NCI-H748 (cell line): ENCODE measurements at regions not wholly inside any gene's neighbourhood (a gene's known extent, or its start where the extent isn't known, plus 50 kb on each side); places are given as distances from the start of the nearest gene placed in this dataset.
"Not testable (repeated sequence)": the region's sequence is repeated elsewhere in the genome, so short reads cannot be mapped to it uniquely, and the experiment has no call there.

Source experiments
- DNase-seq: peaks from one replicate; lab custom pipeline; 2025; ENCODE audit not compliant: unreplicated experiment; lab: John Stamatoyannopoulos, UW

- no peak for DNase-seq
Measured at GRCh38 chr21:35394634-35395369, 345.7 kb upstream of the RUNX1 start.

DNA sequence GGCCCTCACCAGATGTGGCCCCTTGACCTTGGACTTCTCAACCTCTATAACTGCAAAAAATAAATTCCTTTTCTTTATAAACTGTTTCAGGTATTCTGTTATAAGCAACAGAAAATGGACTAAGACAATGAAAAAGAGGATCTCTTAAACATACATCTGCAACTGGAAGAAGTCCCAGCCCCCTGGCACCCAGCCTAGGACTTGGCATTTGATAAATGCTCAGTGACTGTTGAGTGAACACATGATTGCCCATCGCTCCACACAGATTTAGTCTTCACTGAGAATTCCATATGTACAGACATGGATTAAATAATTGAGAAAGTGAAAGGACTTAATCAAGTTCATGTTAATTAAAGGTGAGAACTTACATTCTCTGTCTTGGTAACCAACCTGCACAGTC is 344.9 kb upstream of the RUNX1 start:
- DNase-seq, result no peak

DNA sequence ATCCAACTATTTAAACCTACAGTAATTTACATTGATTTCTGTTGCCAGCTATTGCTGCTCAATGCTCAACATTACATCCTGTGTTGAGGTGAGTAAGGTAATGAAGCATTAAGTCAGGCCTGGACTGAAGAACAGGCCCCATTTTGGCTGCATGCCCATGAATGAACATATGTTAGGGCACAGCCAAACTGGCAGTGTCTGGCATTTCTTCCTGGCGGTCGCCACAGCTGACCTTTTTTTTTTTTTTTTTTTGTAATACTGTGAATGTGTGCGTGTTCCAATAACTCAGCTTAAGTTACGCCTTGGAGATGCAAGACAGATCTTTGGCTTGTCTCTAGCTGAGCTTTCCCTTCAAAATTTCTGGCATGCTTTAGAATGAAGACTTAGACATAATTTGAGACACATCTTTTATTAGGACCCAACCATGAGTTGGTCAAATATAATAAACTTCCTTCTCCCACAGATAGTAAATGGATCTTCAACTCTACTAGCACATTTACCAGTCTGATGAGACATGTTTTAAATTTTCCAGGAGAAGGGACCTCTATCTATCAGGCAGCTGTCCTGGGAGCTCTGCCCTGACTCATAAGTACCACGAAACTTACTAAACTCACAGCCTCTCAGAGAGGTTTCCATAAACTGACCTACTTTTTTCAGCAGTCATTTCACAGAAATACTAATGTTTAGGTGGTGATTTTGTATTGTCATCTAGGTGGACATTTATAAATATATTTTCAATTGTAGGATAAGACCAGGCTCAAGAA is 341.1 kb upstream of the RUNX1 start:
- peak; percentile 30 for DNase-seq

DNA sequence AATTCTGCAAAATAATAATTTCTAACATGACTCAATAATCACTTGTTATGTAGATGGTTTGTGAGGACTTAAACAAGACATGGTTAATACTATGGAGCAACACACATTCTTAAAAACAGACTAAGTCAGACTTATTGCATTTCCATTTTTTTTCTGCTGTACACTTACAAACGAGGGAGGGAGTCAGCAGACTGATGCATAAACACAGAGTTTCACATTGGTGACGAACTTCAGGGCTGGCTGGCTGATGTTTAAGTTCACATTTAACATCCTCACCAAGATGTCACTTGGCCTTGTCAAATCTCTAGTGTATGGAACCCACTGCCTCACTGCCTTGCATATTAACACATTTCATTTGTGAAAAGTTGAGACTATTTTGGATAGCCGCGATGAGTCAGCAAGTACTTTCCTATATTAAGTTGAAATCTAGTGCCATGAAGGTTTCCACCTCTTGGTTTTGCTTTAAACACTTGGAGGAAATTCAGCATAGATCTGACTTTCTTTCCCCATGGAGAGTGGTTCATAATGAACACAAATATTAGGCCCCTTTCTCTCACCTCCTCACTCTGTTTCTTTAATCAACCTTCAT is 337.5 kb upstream of the RUNX1 start:
- DNase-seq, result no peak

DNA sequence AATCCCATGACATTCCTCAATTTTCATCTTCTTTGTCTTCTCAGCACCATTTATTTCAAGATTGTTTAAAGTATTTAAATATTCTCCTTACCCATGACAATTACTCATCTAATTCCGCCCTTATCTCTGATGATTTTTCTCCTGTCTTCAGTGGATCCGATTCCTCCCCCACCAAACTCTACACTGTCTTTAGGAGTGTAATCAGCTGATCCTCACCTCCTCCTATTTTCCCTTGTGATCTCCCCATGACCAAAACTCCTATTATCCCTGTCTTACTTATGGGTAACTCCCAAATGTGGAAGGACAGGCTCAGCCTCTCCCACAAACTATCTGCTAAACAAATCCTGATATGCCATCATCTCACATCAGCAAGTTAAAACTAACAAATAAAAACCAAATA is 335.3 kb upstream of the RUNX1 start:
- DNase-seq, result no peak

GRCh38 chr21:35382696-35383095 is 333.6 kb upstream of the RUNX1 start:
- no peak for DNase-seq

GRCh38 chr21:35381743-35382310 is 332.7 kb upstream of the RUNX1 start:
- DNase-seq, result peak; percentile 12

GRCh38 chr21:35380304-35380703 is 331.2 kb upstream of the RUNX1 start:
- DNase-seq, result not testable (repeated sequence)

DNA sequence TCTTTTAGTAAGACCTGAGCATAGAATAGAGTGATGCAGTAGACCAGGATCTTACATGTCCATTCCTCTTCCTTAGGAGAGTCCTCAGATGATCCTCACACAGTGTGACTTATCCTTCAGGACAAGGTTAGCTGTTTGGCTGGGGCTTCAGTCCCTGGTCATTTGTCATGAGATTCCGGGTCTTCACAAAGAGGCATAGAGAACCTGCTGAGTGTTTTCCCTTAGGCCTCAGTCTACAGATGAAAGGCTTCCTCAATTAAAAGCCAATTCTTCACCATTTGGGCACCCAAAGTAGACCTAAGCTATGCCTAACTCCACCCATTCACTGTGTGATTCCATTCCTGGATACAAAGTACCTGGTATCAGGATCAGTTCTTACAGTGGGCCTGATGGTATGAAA is 329.8 kb upstream of the RUNX1 start:
- DNase-seq, result no peak

DNA sequence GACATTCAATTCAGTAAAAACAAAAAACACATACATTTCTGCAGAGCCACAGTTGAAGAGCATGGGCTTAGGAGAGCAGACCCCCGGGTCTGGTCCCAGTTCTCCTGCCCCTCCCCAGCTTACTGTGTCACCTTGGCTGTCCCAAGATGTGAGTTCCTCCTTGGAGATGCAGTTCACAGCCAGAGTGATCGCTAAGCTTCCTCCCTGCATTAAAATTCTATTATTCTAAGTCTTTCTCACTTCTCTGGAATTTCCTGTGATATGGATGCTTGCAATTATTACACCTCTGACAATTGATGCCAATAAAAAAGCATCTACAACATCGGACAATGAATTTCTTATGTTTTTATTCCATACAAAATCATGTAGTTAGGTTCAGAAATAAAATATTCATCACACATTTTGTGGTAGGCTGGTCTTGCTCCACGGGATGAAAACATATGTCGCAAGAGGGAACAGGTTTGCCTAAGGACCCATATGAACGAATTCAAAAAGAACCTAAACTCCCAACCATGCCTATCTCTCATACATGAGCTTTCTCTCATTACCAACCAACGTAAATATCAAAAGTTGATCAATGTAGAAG is 328.5 kb upstream of the RUNX1 start:
- DNase-seq, result no peak

DNA sequence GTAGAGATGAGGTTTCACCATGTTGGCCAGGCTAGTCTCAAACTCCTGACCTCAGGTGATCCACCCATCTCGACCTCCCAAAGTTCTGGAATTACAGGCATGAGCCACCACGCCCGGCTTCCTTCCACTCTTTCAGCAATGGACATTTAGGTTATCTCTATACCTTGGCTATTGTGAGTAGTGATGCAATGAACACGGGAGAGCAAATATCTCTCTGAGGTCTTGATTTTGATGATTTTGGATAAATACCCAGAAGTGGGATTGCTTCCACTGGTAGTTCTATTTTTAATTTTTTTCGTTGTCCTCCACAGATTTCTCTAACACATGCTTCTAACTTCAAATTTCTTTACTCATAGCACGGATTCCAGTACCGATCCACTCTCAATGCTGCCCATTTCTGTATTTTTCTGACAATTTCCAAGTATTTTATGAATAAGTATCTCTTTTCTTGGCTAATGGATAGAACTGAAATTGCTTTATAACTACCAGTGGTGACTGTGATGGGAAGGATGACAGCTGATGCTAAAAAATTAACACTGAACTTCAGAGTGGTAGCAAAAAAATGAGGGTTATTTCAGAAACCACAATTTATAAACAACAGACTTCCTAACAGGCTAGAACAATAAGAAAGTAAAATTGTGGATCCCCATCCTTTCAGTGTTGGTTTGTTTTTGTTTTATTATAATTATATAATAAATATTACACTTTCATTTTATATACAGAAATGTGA is 327.5 kb upstream of the RUNX1 start:
- no peak for DNase-seq

DNA sequence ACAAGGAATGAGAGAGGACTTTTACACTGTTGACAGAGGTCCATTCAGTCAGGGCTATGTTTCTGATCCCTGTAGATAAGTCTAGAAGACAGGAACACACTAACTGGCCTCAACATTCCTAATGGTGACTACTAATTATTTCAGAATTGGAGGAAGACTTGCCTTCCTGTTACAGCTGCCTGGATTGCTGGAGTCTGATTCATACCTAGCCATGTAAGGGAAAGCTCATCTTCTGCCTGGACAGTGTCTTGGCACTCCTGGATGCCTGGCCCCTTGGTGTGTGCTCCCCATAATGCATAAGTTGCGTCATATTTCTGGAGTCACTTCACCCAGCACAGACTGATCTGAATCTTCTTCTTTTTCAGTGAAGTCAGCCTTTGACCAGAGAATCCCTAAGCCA is 326.0 kb upstream of the RUNX1 start:
- DNase-seq, result no peak

GRCh38 chr21:35373998-35374397 is 324.9 kb upstream of the RUNX1 start:
- DNase-seq, result no peak

DNA sequence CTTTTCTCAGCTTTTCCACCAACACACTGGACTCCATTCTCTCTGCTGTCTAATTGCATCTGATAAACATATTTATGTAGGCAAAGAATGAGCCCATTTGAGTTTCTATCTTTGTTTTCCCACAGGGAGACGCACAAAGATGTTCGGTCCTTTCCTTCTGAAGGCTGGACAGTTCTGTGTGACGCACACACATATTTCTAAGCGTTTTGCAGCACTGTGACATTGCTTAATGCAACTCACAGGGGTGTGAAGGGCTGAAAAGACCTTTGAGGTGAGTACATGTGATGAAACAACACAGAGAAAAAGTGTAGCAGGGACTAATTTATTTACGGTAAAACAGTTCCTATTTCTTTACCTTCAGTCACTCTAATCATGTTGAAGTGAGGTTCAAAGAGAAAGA is 323.1 kb upstream of the RUNX1 start:
- DNase-seq, result no peak

DNA sequence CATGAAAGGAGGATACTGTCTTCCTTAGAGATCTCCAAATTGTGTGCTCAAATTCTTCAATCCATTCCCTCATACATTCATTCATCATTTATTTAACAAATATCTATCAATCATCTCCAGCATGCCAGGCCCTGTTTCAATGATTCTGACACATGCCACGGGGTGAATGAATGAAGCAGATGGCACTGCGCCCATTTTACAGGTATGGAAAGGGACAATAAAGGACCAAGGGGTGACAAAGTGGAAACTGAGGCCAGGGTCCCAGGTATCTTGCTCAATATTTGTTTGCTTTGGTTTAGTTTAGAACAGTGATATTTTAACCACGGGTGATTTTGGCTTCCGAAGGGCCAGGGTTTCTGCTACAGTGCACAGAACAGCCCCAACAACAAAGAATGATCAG is 321.6 kb upstream of the RUNX1 start:
- no peak for DNase-seq

- no peak for DNase-seq
Measured at GRCh38 chr21:35370071-35370470, 321.0 kb upstream of the RUNX1 start.

DNA sequence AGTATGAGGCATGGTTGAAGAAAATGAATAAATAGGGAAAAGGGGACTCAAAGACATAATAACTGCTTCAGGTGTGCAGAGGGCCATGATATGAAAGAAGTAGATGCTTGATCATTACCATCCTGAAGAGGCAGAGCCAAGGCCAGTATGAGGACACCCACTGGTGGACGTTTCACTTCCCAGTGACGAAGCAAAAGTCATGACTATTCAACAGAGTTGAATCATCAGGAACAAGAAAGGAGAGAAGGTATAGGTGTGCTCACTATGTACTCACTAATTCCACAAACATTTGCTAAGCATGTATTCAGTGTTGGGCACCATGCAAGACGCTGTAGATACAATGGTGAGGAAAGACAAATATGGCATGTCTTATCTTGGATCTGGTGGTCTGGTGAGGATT is 319.2 kb upstream of the RUNX1 start:
- no peak for DNase-seq

DNA sequence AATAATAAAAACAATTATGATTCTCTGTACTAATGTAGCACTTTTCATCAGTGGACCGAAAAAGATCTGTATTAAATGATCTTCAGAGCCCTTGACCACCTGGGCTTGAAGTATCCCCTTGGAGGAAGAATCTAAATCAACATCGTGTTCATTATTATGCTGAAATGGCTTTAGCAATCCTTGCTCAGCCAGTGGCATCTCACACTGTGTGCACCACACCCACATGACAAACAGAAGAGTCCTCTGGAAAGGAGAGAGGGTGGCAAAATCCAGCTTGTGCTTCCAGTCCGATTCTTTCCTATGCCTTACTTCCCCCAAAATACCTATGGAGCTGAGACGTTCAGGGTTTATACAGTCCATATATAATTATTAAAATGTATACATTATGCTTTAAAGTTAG is 318.5 kb upstream of the RUNX1 start:
- DNase-seq, result peak; percentile 97

DNA sequence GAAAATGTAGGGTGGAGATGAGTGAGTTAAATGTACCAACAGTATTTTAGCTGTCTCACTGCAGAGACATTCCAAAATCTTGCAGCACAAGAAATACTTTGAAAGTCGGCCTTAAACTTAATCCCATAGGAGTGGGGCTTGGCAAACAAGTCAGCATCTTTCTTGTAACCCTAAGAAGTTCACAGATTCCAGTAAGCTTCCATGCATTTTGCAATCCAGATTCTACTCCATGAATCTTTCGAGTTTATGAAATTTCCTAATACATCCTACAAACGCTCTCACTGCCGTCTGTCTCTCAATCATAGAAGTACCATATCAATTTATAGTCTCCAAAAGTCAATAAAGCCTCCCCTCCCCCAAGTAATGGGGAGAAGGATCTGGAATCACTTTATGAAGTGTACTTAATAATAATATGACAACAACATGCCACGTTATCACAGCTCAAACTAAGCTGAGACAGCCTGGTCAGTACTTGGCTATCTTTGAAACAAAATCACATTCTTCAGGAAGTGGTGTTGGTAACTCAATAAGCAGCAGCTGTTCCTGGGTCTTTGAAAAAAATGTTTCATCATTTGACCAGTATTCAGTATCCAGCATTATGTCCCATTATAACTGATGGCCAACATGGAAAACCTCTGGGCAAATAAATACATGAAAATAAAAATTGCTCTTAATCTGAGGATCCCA is 317.4 kb upstream of the RUNX1 start:
- DNase-seq, result no peak

DNA sequence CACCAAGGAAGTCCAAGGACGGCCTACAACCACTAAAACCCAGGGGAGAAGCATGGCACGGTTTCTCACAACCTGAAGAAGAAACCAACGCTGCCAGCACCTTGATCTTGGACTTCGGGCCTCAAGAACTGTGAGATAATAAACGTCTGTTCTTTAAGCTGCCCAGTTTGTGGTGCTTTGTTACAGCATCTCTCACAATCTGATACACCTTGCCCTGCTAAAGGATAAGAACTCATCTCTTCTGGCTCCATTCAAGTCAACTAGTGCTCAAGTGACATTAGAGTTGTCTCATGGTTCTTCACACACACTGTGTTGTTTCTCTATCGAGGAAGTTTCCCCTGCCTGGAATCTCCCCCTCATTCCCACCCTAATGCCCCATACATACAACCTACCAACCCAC is 314.4 kb upstream of the RUNX1 start:
- DNase-seq, result no peak
